Mesothelial cell of epicardium (in vitro differentiated cells): ENCODE measurements at regions not wholly inside any gene's neighbourhood (a gene's known extent, or its start where the extent isn't known, plus 50 kb on each side); places are given as distances from the start of the nearest gene placed in this dataset.

ENCODE experiments used
- DNase-seq, 2 experiments: peaks; one replicate each; pipeline ENCODE4 v3.0.0; 2021; ENCODE audit warnings: low spot score in 2 of 2; ENCODE audit not compliant: unreplicated experiment in 2 of 2
- H3K27ac Mint-ChIP-seq: 2 replicates; pipeline ENCODE4 v1.8.0; 2021; ENCODE audit warnings: mixed read lengths
- H3K27me3 Mint-ChIP-seq: 2 replicates; pipeline ENCODE4 v1.8.0; 2021; ENCODE audit warnings: low read depth, mixed read lengths
- H3K36me3 Mint-ChIP-seq: 2 replicates; pipeline ENCODE4 v1.8.0; 2021; ENCODE audit warnings: mixed read lengths
- H3K4me1 Mint-ChIP-seq: 2 replicates; pipeline ENCODE4 v1.8.0; 2021; ENCODE audit warnings: mixed read lengths
- H3K4me3 Mint-ChIP-seq: 2 replicates; pipeline ENCODE4 v1.8.0; 2021; ENCODE audit warnings: mild to moderate bottlenecking, moderate library complexity, mixed read lengths
- H3K9me3 Mint-ChIP-seq: 2 replicates; pipeline ENCODE4 v1.8.0; 2021; ENCODE audit warnings: mixed read lengths
- CTCF ChIP-seq: fragments of 200-600 bp; sonication (generic); IDR thresholded peaks from one replicate; pipeline ENCODE4 v1.5.0; 2021; ENCODE audit warnings: antibody characterized with exemption; ENCODE audit not compliant: unreplicated experiment

DNA sequence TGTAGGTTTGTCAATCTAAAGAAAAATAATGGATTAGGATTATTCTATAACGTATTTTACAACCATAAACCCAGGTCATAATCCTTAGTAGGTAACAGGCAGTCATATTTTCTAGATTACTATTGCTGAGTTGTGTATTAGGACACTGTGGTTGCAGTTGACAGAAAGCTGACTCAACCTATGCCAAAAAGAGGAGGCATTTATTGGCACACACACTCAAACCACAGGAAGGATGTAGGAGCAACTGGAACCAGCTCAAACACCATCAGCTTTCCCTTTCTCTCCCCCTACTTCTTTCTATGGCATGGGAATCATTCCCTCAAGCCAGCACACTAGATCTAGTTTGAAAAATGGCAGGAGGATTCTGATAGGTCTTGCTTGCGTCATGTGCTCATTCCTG, 136.4 kb upstream of the FAM9C start:
- H3K4me1 Mint-ChIP-seq: no peaks in the 10 kb centered on the region
- H3K9me3 Mint-ChIP-seq: peaks cover 46% of the 10 kb centered on the region
- no peak overlapping the region for H3K4me3 Mint-ChIP-seq
- no peak overlapping the region for H3K27ac Mint-ChIP-seq
- DNase-seq: no peak
- H3K27me3 Mint-ChIP-seq: no peaks in the 10 kb centered on the region
- no peaks in the 10 kb centered on the region for H3K36me3 Mint-ChIP-seq
- TF ChIP-seq CTCF: no peak

DNA sequence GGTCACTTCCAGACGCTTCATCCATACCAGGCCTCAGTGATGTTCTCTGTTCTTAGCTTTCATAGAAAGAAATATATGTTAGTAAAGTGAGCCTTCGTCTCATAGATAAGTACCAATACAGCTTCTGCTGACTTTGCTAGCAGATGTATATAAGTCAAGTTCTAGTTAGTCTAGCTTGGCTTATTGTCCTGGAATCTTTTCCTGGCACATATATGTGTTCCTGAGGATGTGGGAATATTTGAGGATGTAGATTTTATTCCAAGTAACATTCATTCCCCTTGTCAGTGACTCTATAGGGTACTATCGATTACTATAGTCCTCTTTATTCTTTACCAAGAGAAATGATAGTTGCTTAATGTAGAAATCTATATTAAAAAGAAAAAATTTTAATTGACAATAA, 135.2 kb upstream of the FAM9C start:
- Mint-ChIP-seq H3K27ac (no peak overlapping the region), H3K27me3 (no peaks in the 10 kb centered on the region), H3K9me3 (peaks cover 45% of the 10 kb centered on the region), H3K36me3 (no peaks in the 10 kb centered on the region), H3K4me3 (no peak overlapping the region), H3K4me1 (no peaks in the 10 kb centered on the region)
- no peak for TF ChIP-seq CTCF
- no peak for DNase-seq

DNA sequence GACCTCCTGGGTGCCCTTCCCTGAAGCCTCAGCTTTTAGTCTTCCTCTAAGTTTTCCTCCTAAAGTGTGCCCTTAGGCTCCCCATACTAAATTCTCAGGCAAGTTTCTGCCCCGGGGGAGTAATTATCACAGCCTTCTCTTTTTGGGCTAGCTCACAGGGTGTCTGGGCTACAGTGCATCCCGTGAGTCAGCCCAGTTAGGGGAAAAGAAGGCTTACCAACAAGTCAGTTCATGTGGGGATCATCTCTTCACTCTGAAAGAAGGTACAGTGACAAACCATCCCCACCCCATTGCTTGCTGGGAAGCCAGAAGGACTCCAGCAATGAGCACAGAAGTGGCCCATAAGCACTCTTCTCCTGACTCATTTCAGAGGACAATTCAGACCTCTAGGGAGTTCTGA, 134.7 kb upstream of the FAM9C start:
- H3K9me3 Mint-ChIP-seq: peaks cover 45% of the 10 kb centered on the region
- H3K36me3 Mint-ChIP-seq: no peaks in the 10 kb centered on the region
- H3K4me3 Mint-ChIP-seq: no peak overlapping the region
- no peak for DNase-seq
- H3K27me3 Mint-ChIP-seq: no peaks in the 10 kb centered on the region
- no peaks in the 10 kb centered on the region for H3K4me1 Mint-ChIP-seq
- H3K27ac Mint-ChIP-seq: no peak overlapping the region
- TF ChIP-seq CTCF: no peak

DNA sequence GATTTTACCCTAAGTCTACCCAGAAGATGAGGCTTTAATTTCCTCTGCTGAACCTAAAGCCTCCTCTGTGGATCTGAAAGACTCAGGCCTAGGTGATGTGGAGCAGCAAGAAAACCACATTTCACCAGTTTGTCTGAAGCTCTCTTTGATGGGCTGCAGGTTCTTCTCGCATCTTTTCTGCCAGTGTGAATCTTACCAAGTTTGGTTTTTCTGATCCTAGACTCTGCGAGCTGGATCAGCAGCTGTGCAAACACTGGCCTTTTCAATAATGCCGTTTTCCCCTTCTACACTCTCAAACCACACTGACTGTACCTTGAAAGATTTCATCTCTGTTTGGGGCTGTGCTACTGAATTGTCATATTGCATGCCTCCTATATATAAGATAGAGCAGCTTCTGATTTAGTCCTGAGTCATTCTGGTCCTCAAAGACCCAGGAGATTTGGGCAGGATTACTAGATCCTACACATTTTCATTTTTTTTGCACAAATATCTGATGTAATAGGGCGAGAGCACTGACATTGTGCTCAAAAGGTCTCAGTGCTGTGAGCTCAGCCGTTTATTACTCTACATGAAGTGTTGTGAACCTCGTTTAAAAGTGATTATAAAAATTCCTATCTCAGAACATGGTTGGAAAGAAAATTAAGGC, 133.6 kb upstream of the FAM9C start:
- H3K4me1 Mint-ChIP-seq: no peaks in the 10 kb centered on the region
- H3K9me3 Mint-ChIP-seq: peaks cover 45% of the 10 kb centered on the region
- no peak for TF ChIP-seq CTCF
- no peak overlapping the region for H3K27ac Mint-ChIP-seq
- H3K4me3 Mint-ChIP-seq: no peak overlapping the region
- no peaks in the 10 kb centered on the region for H3K27me3 Mint-ChIP-seq
- DNase-seq: no peak
- no peaks in the 10 kb centered on the region for H3K36me3 Mint-ChIP-seq

GRCh38 chrX:13175056-13175455, 130.6 kb upstream of the FAM9C start:
- TF ChIP-seq CTCF: no peak
- peaks cover 6% of the 10 kb centered on the region for H3K4me1 Mint-ChIP-seq
- H3K4me3 Mint-ChIP-seq: no peak overlapping the region
- H3K27me3 Mint-ChIP-seq: no peaks in the 10 kb centered on the region
- H3K27ac Mint-ChIP-seq: no peak overlapping the region
- peaks cover 2% of the 10 kb centered on the region for H3K36me3 Mint-ChIP-seq
- DNase-seq: no peak
- H3K9me3 Mint-ChIP-seq: peaks cover 45% of the 10 kb centered on the region
